ENCODE measurements at regions not wholly inside any gene's neighbourhood (a gene's known extent, or its start where the extent isn't known, plus 50 kb on each side); places are given as distances from the start of the nearest gene placed in this dataset.

GRCh38 chr5:91283899-91284298 is 99.2 kb downstream of the ARRDC3 start:
- no peaks in the 10 kb centered on the region for H3K9me3 ChIP-seq (ENCODE audit: control insufficient read depth, low read length)
- H3K36me3 ChIP-seq (ENCODE audit: control insufficient read depth, insufficient read depth, low read length), result no peaks in the 10 kb centered on the region
- H3K4me3 ChIP-seq (ENCODE audit: extremely low read depth, insufficient read depth, low read length, poor library complexity, severe bottlenecking), result no peak overlapping the region
- H3K4me1 ChIP-seq (ENCODE audit: control insufficient read depth, insufficient read depth, low read length, poor library complexity, severe bottlenecking), result peaks cover 10% of the 10 kb centered on the region
- H3K27ac ChIP-seq (ENCODE audit: low read depth, low read length, severe bottlenecking), result no peak overlapping the region

DNA sequence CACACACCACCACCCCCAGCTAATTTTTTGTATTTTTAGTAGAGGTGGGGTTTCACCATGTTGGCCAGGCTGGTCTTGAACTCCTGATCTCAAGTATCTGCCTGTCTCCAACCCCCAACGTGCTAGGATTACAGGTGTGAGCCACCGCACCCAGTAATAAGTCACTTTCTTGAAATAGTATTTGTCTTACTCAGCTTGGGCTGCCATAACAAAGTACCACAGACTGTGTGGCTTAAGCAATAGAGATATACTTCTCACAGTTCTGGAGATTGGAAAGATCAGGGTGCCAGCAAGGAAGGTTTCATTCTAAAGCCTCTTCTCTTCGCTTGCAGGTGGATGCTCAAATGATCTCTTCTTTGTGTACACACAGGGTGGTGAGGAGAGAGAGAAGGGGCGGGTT is 99.8 kb downstream of the ARRDC3 start:
- H3K9me3 ChIP-seq (ENCODE audit: control insufficient read depth, low read length), result no peaks in the 10 kb centered on the region
- H3K4me3 ChIP-seq (ENCODE audit: extremely low read depth, insufficient read depth, low read length, poor library complexity, severe bottlenecking), result no peak overlapping the region
- H3K27ac ChIP-seq (ENCODE audit: low read depth, low read length, severe bottlenecking), result no peak overlapping the region
- H3K36me3 ChIP-seq (ENCODE audit: control insufficient read depth, insufficient read depth, low read length), result no peaks in the 10 kb centered on the region
- peaks cover 10% of the 10 kb centered on the region for H3K4me1 ChIP-seq (ENCODE audit: control insufficient read depth, insufficient read depth, low read length, poor library complexity, severe bottlenecking)
- WGBS, 2 experiments (ENCODE audit: insufficient coverage in 2 of 2), result 85 to 100% methylated on average over 2 of the region's 4 CpGs

- Histone ChIP-seq H3K9me3 (ENCODE audit: control insufficient read depth, low read length) (no peaks in the 10 kb centered on the region), H3K27ac (ENCODE audit: low read depth, low read length, severe bottlenecking) (no peak overlapping the region), H3K4me1 (ENCODE audit: control insufficient read depth, insufficient read depth, low read length, poor library complexity, severe bottlenecking) (peaks cover 10% of the 10 kb centered on the region), H3K4me3 (ENCODE audit: extremely low read depth, insufficient read depth, low read length, poor library complexity, severe bottlenecking) (no peak overlapping the region), H3K36me3 (ENCODE audit: control insufficient read depth, insufficient read depth, low read length) (no peaks in the 10 kb centered on the region)
- WGBS, 2 experiments (ENCODE audit: insufficient coverage in 2 of 2), result 92 to 94% methylated on average over 3 of the region's 7 CpGs
Observed at GRCh38 chr5:91282210-91282609, 100.9 kb downstream of the ARRDC3 start.

GRCh38 chr5:91281401-91281800 is 101.7 kb downstream of the ARRDC3 start:
- H3K4me1 ChIP-seq (ENCODE audit: control insufficient read depth, insufficient read depth, low read length, poor library complexity, severe bottlenecking), result peaks cover 10% of the 10 kb centered on the region
- H3K9me3 ChIP-seq (ENCODE audit: control insufficient read depth, low read length), result no peaks in the 10 kb centered on the region
- WGBS, 2 experiments (ENCODE audit: insufficient coverage in 2 of 2), result 73 to 100% methylated on average over 2 of the region's 5 CpGs
- H3K27ac ChIP-seq (ENCODE audit: low read depth, low read length, severe bottlenecking), result peak overlapping the region; percentile 96
- no peaks in the 10 kb centered on the region for H3K36me3 ChIP-seq (ENCODE audit: control insufficient read depth, insufficient read depth, low read length)
- H3K4me3 ChIP-seq (ENCODE audit: extremely low read depth, insufficient read depth, low read length, poor library complexity, severe bottlenecking), result no peak overlapping the region

DNA sequence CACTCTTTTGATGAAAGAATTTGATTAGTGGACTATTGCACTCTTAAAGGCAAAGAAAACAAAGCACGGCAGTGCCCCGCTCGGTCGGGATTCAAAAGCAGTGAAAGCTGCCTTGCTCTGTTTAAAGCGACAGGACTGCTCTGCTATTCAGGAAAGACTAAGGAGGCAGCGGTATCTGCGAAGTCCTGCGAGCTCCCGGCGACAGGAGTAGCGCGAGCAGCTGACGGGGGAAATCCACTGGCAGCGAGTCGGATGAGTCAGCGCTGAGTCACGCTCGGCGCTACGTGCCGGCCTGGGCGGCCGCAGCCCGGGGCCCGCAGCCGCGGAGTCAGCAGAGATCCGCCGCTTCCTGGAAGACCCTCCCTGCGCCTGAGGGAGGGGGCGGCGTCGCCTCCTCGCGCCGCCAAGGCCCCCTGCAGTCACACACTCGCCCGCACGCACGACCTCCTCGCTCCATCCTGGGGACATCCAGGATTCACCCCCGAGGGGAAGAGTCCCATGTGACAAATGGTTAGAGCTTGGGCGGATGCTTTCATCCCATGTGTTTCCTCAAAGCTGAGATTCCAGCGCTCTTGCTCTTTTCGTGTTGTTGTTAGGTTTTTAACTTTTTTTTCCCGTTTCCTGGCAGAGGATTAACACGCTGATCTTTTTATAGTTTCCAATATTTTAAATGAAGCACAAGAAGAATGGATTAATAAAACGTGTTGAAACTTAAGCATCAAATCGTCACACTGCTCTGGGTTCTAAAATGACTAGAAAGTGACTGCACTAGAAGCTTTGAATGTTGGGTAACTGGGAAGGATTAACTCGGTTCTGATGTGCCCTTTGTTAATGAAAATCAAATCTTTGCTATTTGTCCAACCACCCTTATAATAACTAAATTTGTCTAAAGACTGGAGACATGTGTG is 102.5 kb downstream of the ARRDC3 start:
- 0 to 2% methylated on average over 25 to 43 of the region's 50 CpGs for WGBS, 2 experiments (ENCODE audit: insufficient coverage in 2 of 2)
- H3K9me3 ChIP-seq (ENCODE audit: control insufficient read depth, low read length), result no peaks in the 10 kb centered on the region
- H3K27ac ChIP-seq (ENCODE audit: low read depth, low read length, severe bottlenecking), result peak overlapping the region; percentile 96
- no peaks in the 10 kb centered on the region for H3K36me3 ChIP-seq (ENCODE audit: control insufficient read depth, insufficient read depth, low read length)
- peaks cover 10% of the 10 kb centered on the region for H3K4me1 ChIP-seq (ENCODE audit: control insufficient read depth, insufficient read depth, low read length, poor library complexity, severe bottlenecking)
- peak overlapping the region; percentile 29 for H3K4me3 ChIP-seq (ENCODE audit: extremely low read depth, insufficient read depth, low read length, poor library complexity, severe bottlenecking)

- Histone ChIP-seq H3K9me3 (ENCODE audit: control insufficient read depth, low read length) (no peaks in the 10 kb centered on the region), H3K27ac (ENCODE audit: low read depth, low read length, severe bottlenecking) (no peak overlapping the region), H3K4me1 (ENCODE audit: control insufficient read depth, insufficient read depth, low read length, poor library complexity, severe bottlenecking) (peaks cover 10% of the 10 kb centered on the region), H3K4me3 (ENCODE audit: extremely low read depth, insufficient read depth, low read length, poor library complexity, severe bottlenecking) (no peak overlapping the region), H3K36me3 (ENCODE audit: control insufficient read depth, insufficient read depth, low read length) (no peaks in the 10 kb centered on the region)
- WGBS, 2 experiments (ENCODE audit: insufficient coverage in 2 of 2), result 100% methylated on average over 1 to 2 of the region's 3 CpGs
Observed at GRCh38 chr5:91277840-91278239, 105.3 kb downstream of the ARRDC3 start.

- WGBS, 2 experiments (ENCODE audit: insufficient coverage in 2 of 2), result 68 to 89% methylated on average over 3 to 5 of the region's 5 CpGs
- H3K9me3 ChIP-seq (ENCODE audit: control insufficient read depth, low read length), result no peaks in the 10 kb centered on the region
- no peak overlapping the region for H3K27ac ChIP-seq (ENCODE audit: low read depth, low read length, severe bottlenecking)
- H3K4me1 ChIP-seq (ENCODE audit: control insufficient read depth, insufficient read depth, low read length, poor library complexity, severe bottlenecking), result peaks cover 10% of the 10 kb centered on the region
- no peak overlapping the region for H3K4me3 ChIP-seq (ENCODE audit: extremely low read depth, insufficient read depth, low read length, poor library complexity, severe bottlenecking)
- no peaks in the 10 kb centered on the region for H3K36me3 ChIP-seq (ENCODE audit: control insufficient read depth, insufficient read depth, low read length)
Observed at GRCh38 chr5:91277093-91277626, 106.0 kb downstream of the ARRDC3 start.

DNA sequence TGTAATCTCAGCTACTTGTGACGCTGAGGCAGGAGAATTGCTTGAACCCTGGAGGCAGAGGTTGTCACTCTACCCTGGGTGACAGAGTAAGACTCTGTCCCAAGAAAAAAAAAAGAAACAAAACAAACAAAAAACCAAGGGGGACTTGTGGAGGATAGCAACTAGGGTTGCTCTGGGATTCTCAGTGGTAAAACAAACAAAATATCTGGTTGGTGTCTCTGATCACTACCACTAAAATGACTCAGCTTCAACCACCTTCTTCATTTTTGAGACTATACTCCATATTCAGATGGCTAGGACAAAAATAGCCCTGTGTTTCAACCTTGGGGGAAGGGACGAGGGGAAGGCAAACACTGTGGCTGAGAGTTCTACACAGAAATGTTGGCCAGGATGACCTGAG is 110.3 kb downstream of the ARRDC3 start:
- Histone ChIP-seq H3K4me1 (ENCODE audit: control insufficient read depth, insufficient read depth, low read length, poor library complexity, severe bottlenecking) (peaks cover 4% of the 10 kb centered on the region), H3K36me3 (ENCODE audit: control insufficient read depth, insufficient read depth, low read length) (no peaks in the 10 kb centered on the region), H3K9me3 (ENCODE audit: control insufficient read depth, low read length) (no peaks in the 10 kb centered on the region), H3K4me3 (ENCODE audit: extremely low read depth, insufficient read depth, low read length, poor library complexity, severe bottlenecking) (no peak overlapping the region), H3K27ac (ENCODE audit: low read depth, low read length, severe bottlenecking) (no peak overlapping the region)
- 75 to 77% methylated on average over 1 to 2 of the region's 2 CpGs for WGBS, 2 experiments (ENCODE audit: insufficient coverage in 2 of 2)

DNA sequence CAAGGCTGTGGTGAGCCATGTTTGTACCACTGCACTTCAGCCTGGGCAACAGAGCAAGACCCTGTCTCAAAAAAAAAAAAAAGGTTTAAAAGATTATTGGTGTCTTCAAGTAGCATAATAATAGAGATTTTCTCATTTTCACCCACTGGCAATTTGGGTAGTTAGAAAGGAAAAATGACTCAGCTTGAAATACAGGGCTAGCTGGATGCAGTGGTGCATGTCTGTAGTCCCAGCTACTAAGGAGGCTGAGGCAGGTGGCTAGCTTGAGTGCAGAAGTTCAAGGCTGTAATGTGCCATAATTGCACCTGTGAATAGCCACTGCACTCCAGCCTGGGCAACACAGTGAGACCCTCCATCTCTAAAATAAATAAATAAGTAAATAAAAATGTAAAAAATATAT is 111.1 kb downstream of the ARRDC3 start:
- Histone ChIP-seq H3K4me1 (ENCODE audit: control insufficient read depth, insufficient read depth, low read length, poor library complexity, severe bottlenecking) (peaks cover 4% of the 10 kb centered on the region), H3K27ac (ENCODE audit: low read depth, low read length, severe bottlenecking) (no peak overlapping the region), H3K4me3 (ENCODE audit: extremely low read depth, insufficient read depth, low read length, poor library complexity, severe bottlenecking) (no peak overlapping the region), H3K9me3 (ENCODE audit: control insufficient read depth, low read length) (no peaks in the 10 kb centered on the region), H3K36me3 (ENCODE audit: control insufficient read depth, insufficient read depth, low read length) (no peaks in the 10 kb centered on the region)

DNA sequence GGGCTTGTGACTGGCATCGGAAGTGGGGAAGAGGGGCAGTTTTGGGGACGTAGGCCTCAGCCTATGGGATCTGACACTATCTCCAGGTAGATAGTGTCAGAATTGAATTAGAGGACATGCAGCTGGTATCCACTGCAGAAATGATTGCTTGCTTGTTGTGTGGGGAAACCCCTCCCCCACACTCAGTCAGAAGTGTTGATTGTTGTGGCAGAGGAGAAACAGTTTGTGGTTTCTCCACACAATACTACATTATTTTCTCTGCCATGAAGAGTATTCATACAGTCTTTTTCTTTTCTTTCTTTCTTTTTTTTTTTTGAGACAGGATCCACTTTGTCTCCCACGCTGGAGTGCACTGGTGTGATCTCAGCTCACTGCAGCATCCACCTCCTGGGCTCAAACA is 113.9 kb downstream of the ARRDC3 start:
- Histone ChIP-seq H3K4me3 (ENCODE audit: extremely low read depth, insufficient read depth, low read length, poor library complexity, severe bottlenecking) (no peak overlapping the region), H3K27ac (ENCODE audit: low read depth, low read length, severe bottlenecking) (no peak overlapping the region), H3K4me1 (ENCODE audit: control insufficient read depth, insufficient read depth, low read length, poor library complexity, severe bottlenecking) (peaks cover 7% of the 10 kb centered on the region), H3K9me3 (ENCODE audit: control insufficient read depth, low read length) (no peaks in the 10 kb centered on the region), H3K36me3 (ENCODE audit: control insufficient read depth, insufficient read depth, low read length) (no peaks in the 10 kb centered on the region)
- 100% methylated on average over 1 to 2 of the region's 3 CpGs for WGBS, 2 experiments (ENCODE audit: insufficient coverage in 2 of 2)

DNA sequence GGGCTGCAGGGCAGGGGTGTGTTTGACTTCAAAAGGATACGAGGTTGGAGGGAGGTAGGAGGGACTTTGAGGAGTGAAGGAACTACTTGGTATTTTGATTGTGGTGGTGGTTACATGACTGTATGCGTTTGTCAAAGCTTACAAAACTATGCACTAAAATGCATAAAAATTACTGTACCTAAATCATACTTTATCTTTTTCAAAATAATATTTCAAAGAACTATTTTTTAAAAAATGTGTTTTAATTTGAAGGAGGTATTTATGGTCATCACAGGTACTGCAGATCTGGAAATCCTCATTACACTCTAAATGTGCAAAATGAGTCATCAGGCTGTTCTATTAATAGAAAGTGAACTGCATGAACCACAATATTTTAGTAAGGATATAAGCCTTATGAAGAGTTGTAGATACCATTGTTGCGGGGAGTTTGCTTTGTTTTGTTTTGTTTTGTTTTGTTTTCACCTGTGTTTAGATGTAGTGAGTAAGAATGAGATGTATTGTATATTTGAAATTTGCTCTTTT is 116.9 kb downstream of the ARRDC3 start:
- Histone ChIP-seq H3K27ac (ENCODE audit: low read depth, low read length, severe bottlenecking) (no peak overlapping the region), H3K4me3 (ENCODE audit: extremely low read depth, insufficient read depth, low read length, poor library complexity, severe bottlenecking) (no peak overlapping the region), H3K36me3 (ENCODE audit: control insufficient read depth, insufficient read depth, low read length) (no peaks in the 10 kb centered on the region), H3K9me3 (ENCODE audit: control insufficient read depth, low read length) (no peaks in the 10 kb centered on the region), H3K4me1 (ENCODE audit: control insufficient read depth, insufficient read depth, low read length, poor library complexity, severe bottlenecking) (peaks cover 7% of the 10 kb centered on the region)
- 44 to 81% methylated on average over 2 of the region's 3 CpGs for WGBS, 2 experiments (ENCODE audit: insufficient coverage in 2 of 2)

All from mesodermal cell (in vitro differentiated cells).